A549 (cell line): ENCODE measurements at regions not wholly inside any gene's neighbourhood (a gene's known extent, or its start where the extent isn't known, plus 50 kb on each side); places are given as distances from the start of the nearest gene placed in this dataset.
A peak's percentile ranks its signal among the peaks of the same experiment; 100 is the strongest.

Source experiments
- ATAC-seq, 2 experiments: fragments of 200-7000 bp in 1 of 2; fragments of >200 bp in 1 of 2; cut with Nextera tagmentation in 1 of 2; cut with Tn5 transposase in 1 of 2; 3 replicates each; pipeline versions ENCODE4 v1.8.0 to v1.9.1; 2018 to 2020; ENCODE audit warnings: mild to moderate bottlenecking in 1 of 2, moderate library complexity in 1 of 2
- CTCF ChIA-PET: fragments of 300-600 bp; sonication (Branson Sonifier 250); formaldehyde crosslinking; extraction: SDS; loops from one replicate; lab custom pipeline; 2021; ENCODE audit warnings: antibody characterized with exemption, inconsistent platforms; lab: Yijun Ruan, JAX
- POLR2A ChIA-PET: fragments of 350-600 bp; formaldehyde crosslinking; extraction: SDS; loops from one replicate; lab custom pipeline; 2021; ENCODE audit warnings: antibody characterized with exemption, inconsistent platforms; lab: Yijun Ruan, JAX
- DNase-seq, 2 experiments: peaks; one replicate each; pipeline versions ENCODE4 v3.0.0 to v3.0.0-alpha.2; 2011 to 2016; ENCODE audit warnings: low read depth in 1 of 2, low spot score in 1 of 2
- FAIRE-seq: peaks from 2 replicates; lab custom pipeline; 2011; peaks lifted over from hg19 to GRCh38; lab: Jason Lieb, UNC
- H3K27ac ChIP-seq, 2 experiments: fragments of >200 bp; sonication (Bioruptor Twin); formaldehyde crosslinking; 3 replicates each; pipeline ENCODE4 v1.5.1; 2016 to 2017
- H3K4me1 ChIP-seq: fragments of >200 bp; sonication (Bioruptor Twin); formaldehyde crosslinking; 3 replicates; pipeline ENCODE4 v1.6.1; 2016
- H3K4me2 ChIP-seq: fragments of >200 bp; sonication (Bioruptor Twin); formaldehyde crosslinking; 3 replicates; pipeline ENCODE4 v1.6.1; 2016
- H3K4me3 ChIP-seq: fragments of >200 bp; sonication (Bioruptor Twin); formaldehyde crosslinking; 3 replicates; pipeline ENCODE4 v1.5.1; 2016
- H3K9me3 ChIP-seq: fragments of >200 bp; sonication (Bioruptor Twin); formaldehyde crosslinking; 3 replicates; pipeline ENCODE4 v1.6.1; 2016
- ATOH8 ChIP-seq: fragments of 250-450 bp; sonication (Bioruptor Pico); IDR thresholded peaks from 2 replicates; pipeline ENCODE4 v1.5.0; 2020; ENCODE audit warnings: low read depth, mild to moderate bottlenecking, moderate library complexity
- BCL3 ChIP-seq: fragments of >200 bp; sonication (Bioruptor Twin); formaldehyde crosslinking; IDR thresholded peaks from 3 replicates; pipeline ENCODE4 v1.6.1; 2016
- CEBPB ChIP-seq, 2 experiments: fragments of >200 bp in 1 of 2; sonication (Bioruptor Twin) in 1 of 2; formaldehyde crosslinking in 1 of 2; IDR thresholded peaks; 2 replicates each; pipeline ENCODE4 v1.6.1; 2012 to 2016
- E2F6 ChIP-seq: IDR thresholded peaks from 2 replicates; pipeline ENCODE4 v1.6.1; 2012; ENCODE audit warnings: low read depth, borderline replicate concordance
- FOSB ChIP-seq: fragments of 250-450 bp; sonication (Bioruptor Pico); IDR thresholded peaks from 2 replicates; pipeline ENCODE4 v1.5.0; 2020; ENCODE audit warnings: mild to moderate bottlenecking, moderate library complexity
- HDAC2 ChIP-seq: fragments of 200-600 bp; sonication (generic); IDR thresholded peaks from 2 replicates; pipeline ENCODE4 v1.6.1; 2016
- HES2 ChIP-seq: fragments of >200 bp; sonication (Bioruptor Twin); formaldehyde crosslinking; IDR thresholded peaks from 2 replicates; pipeline ENCODE4 v1.6.1; 2016
- HEYL ChIP-seq: fragments of 250-450 bp; sonication (Bioruptor Pico); IDR thresholded peaks from 2 replicates; pipeline ENCODE4 v1.8.0; 2021; ENCODE audit warnings: mild to moderate bottlenecking, moderate library complexity
- HOXB13 ChIP-seq: fragments of 250-450 bp; sonication (Bioruptor Pico); IDR thresholded peaks from 2 replicates; pipeline ENCODE4 v1.5.0; 2020; ENCODE audit warnings: low read depth, mild to moderate bottlenecking, moderate library complexity
- JUN ChIP-seq, 2 experiments: fragments of >200 bp; sonication (Bioruptor Twin); formaldehyde crosslinking; IDR thresholded peaks; 2 replicates in 1 of 2; 3 replicates in 1 of 2; pipeline ENCODE4 v1.6.1; 2016 to 2017
- JUNB ChIP-seq: fragments of >200 bp; sonication (Bioruptor Twin); formaldehyde crosslinking; IDR thresholded peaks from 2 replicates; pipeline ENCODE4 v1.6.1; 2016
- KDM5A ChIP-seq: fragments of 200-600 bp; sonication (generic); IDR thresholded peaks from 2 replicates; pipeline ENCODE4 v1.6.1; 2016; ENCODE audit warnings: antibody characterized with exemption, mild to moderate bottlenecking
- MAFK ChIP-seq: fragments of 450-650 bp; IDR thresholded peaks from 2 replicates; pipeline ENCODE4 v1.6.1; 2014; ENCODE audit not compliant: partially characterized antibody
- MAX ChIP-seq: IDR thresholded peaks from 2 replicates; pipeline ENCODE4 v1.6.1; 2012
- NFE2L2 ChIP-seq: fragments of 150-350 bp; conservative IDR thresholded peaks from 2 replicates; pipeline ENCODE4 v1.6.1; 2014; ENCODE audit warnings: low read length
- PHF8 ChIP-seq: fragments of 200-600 bp; sonication (generic); IDR thresholded peaks from 2 replicates; pipeline ENCODE4 v1.6.1; 2016; ENCODE audit warnings: low read depth, mild to moderate bottlenecking, antibody characterized with exemption, moderate library complexity, borderline replicate concordance
- RARB ChIP-seq: fragments of 250-450 bp; sonication (Bioruptor Pico); IDR thresholded peaks from 2 replicates; pipeline ENCODE4 v1.8.0; 2021; ENCODE audit warnings: mild to moderate bottlenecking, moderate library complexity
- REST ChIP-seq: fragments of 200-600 bp; sonication (generic); IDR thresholded peaks from 2 replicates; pipeline ENCODE4 v1.6.1; 2016; ENCODE audit warnings: antibody characterized with exemption, mild to moderate bottlenecking, moderate library complexity
- RNF2 ChIP-seq: fragments of 200-600 bp; sonication (generic); IDR thresholded peaks from 2 replicates; pipeline ENCODE4 v1.6.1; 2016; ENCODE audit warnings: low read depth, mild to moderate bottlenecking, antibody characterized with exemption, moderate library complexity, borderline replicate concordance
- SMC3 ChIP-seq: fragments of >200 bp; sonication (Bioruptor Twin); formaldehyde crosslinking; IDR thresholded peaks from 3 replicates; pipeline ENCODE4 v1.6.1; 2018; ENCODE audit warnings: inconsistent platforms
- TFCP2L1 ChIP-seq: fragments of 250-450 bp; sonication (Bioruptor Pico); IDR thresholded peaks from 2 replicates; pipeline ENCODE4 v1.5.0; 2021; ENCODE audit warnings: mild to moderate bottlenecking
- ZFP36 ChIP-seq: fragments of 450-650 bp; IDR thresholded peaks from 2 replicates; pipeline ENCODE4 v1.6.1; 2014; ENCODE audit warnings: borderline replicate concordance; ENCODE audit not compliant: partially characterized antibody
- ZSCAN20 ChIP-seq: fragments of 250-450 bp; sonication (Bioruptor Pico); IDR thresholded peaks from 2 replicates; pipeline ENCODE4 v1.8.0; 2022; ENCODE audit warnings: mild to moderate bottlenecking, moderate library complexity
- WGBS: methylation state at CpG from one replicate; pipeline ENCODE4 v1.1.6; 2017; ENCODE audit errors: missing lambda C conversion rate; 5-methylcytosine and 5-hydroxymethylcytosine counted together

GRCh38 chr12:114579389-114579788, 104.6 kb downstream of the TBX3 start:
- TF ChIP-seq TFCP2L1 (CRISPR knock-in tag) (no peak), CEBPB (IDR thresholded peaks at IDR 0.05) (no peak)
- Histone ChIP-seq H3K9me3 (no peaks in the 10 kb centered on the region), H3K4me1 (no peaks in the 10 kb centered on the region), H3K27ac (no peak overlapping the region), H3K4me2 (no peak overlapping the region), H3K4me3 (no peak overlapping the region)
- no peak for ATAC-seq
- ChIA-PET CTCF (interaction anchor here (0.6 kb wide), 1 partner anchor 45 kb away, joined by 3 read pairs; no protein-coding TSS in a partner anchor), POLR2A (no interaction called here)
- no peak for FAIRE-seq
- DNase-seq: no peak
- WGBS: 28% methylated on average over 1 of the region's 1 CpG

- no peak overlapping the region for H3K27ac ChIP-seq
- no peak for ATAC-seq
- no peak overlapping the region for H3K4me3 ChIP-seq
- no peaks in the 10 kb centered on the region for H3K4me1 ChIP-seq
- ChIA-PET CTCF (no interaction called here), POLR2A (interaction anchor here (0.5 kb wide), 1 partner anchor 27 kb away, joined by 3 read pairs; no protein-coding TSS in a partner anchor)
- 44% methylated on average over 2 of the region's 2 CpGs for WGBS
- H3K4me2 ChIP-seq: no peak overlapping the region
- TF ChIP-seq FOSB: no peak
- TF ChIP-seq MAFK: no peak
- no peak for TF ChIP-seq HES2
- no peak for TF ChIP-seq RNF2
- no peak for TF ChIP-seq SMC3
- TF ChIP-seq PHF8: no peak
- TF ChIP-seq HOXB13 (CRISPR knock-in tag): no peak
- H3K9me3 ChIP-seq: no peaks in the 10 kb centered on the region
- no peak for FAIRE-seq
- no peak for DNase-seq
Measured at GRCh38 chr12:114562654-114563053, 121.3 kb downstream of the TBX3 start.

- ATAC-seq: no peak
- WGBS: 21% methylated on average over 2 of the region's 2 CpGs
- ChIA-PET POLR2A (no interaction called here), CTCF (interaction anchor here (0.5 to 0.9 kb wide), 3 partner anchors 9 to 1230 kb away, joined by 3 read pairs; no protein-coding TSS in a partner anchor)
- TF ChIP-seq MAX (no peak), NFE2L2 (no peak), HOXB13 (CRISPR knock-in tag) (no peak), MAFK (peak; percentile 86), JUNB (no peak), RARB (CRISPR knock-in tag) (no peak), ATOH8 (no peak), HEYL (CRISPR knock-in tag) (no peak)
- Histone ChIP-seq H3K4me2 (no peak overlapping the region), H3K9me3 (no peaks in the 10 kb centered on the region), H3K27ac (no peak overlapping the region), H3K4me3 (no peak overlapping the region), H3K4me1 (no peaks in the 10 kb centered on the region)
- no peak for DNase-seq
- FAIRE-seq: no peak
Measured at GRCh38 chr12:114555451-114555850, 128.5 kb downstream of the TBX3 start.

- H3K4me2 ChIP-seq: no peak overlapping the region
- no peak for FAIRE-seq
- CTCF ChIA-PET: interaction anchor here (0.6 to 1.7 kb wide), 4 partner anchors 23 to 586 kb away, joined by 3 to 5 read pairs (median 4); no protein-coding TSS in a partner anchor
- H3K27ac ChIP-seq: no peak overlapping the region
- WGBS: 69% methylated on average over 1 of the region's 1 CpG
- DNase-seq: no peak
- peaks cover 9% of the 10 kb centered on the region; the same call in 1 of the 3 replicates for H3K9me3 ChIP-seq
- ATAC-seq: peak; percentile 19 to 30; a peak in 1 of 6 replicates
- no peak overlapping the region for H3K4me3 ChIP-seq
- POLR2A ChIA-PET: no interaction called here
- TF ChIP-seq KDM5A (no peak), BCL3 (no peak), HDAC2 (no peak), E2F6 (no peak), REST (no peak), ZSCAN20 (CRISPR knock-in tag) (no peak), JUN (IDR thresholded peaks at IDR 0.05) (no peak), ZFP36 (no peak), HES2 (no peak)
- TF ChIP-seq, all 56 proteins: peak for 0
- H3K4me1 ChIP-seq: no peaks in the 10 kb centered on the region
Measured at GRCh38 chr12:114547636-114548035, 136.3 kb downstream of the TBX3 start.
